ENCODE measurements at regions not wholly inside any gene's neighbourhood (a gene's known extent, or its start where the extent isn't known, plus 50 kb on each side); places are given as distances from the start of the nearest gene placed in this dataset.
A peak's percentile ranks its signal among the peaks of the same experiment; 100 is the strongest.

DNA sequence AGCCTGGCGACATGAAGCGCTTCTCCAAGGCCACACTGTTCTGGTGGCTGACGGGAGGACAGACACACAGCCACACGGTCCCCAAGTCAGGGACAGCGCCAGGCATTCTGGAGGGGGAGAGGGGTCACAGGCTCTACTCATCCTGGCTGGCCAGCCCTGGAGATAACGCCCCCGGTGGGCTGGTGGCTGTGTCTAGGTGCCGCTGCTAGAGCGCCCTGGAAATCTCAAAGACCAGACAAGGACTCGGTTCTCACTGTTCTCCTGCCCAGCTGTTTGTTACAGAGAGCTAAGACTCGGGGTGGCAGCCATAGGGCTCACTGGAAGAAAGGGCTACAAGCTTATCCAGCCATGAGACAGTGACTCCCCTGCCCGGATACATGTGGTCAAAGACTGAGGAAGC lies 72.0 kb downstream of the KCNF1 start:
- ATAC-seq (no peak), DNase-seq (ENCODE audit: low spot score) (no peak)
- intact Hi-C loops (cut with DNase I), result no loop called here

DNA sequence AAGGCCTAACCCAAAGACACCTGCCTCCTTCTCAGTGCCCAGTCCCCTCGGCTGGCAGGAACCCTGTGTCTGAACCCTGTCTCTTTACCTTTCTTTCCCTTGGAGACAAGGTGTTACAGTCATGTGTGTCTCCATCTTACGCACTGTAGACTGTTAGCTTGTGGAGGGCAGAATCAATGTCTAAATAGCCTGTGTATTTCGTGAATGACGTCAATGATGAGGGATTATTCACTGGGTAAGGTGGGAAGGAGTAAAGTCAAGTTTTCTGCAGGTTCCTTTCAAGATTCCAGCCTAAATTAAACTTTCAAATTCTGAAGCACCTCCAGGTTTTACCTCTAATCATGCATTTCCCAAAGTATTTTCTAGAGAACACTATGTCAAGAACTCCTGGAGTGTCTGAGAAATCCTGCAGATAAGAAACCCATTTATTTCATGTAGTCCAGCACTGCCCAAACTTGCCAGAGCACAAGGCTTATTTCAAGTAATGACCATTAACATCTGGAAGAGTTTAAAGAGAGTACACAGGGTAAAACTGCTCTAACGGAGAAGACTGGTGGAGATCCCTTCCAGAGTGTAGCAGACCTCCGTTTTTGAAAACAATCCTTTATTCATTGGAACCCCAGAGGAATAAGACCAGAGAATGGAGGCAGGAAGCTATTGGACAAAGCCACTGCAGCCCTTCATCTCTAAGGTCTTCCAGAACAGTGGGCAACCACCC lies 72.8 kb downstream of the KCNF1 start:
- intact Hi-C loops (cut with DNase I), result no loop called here
- no peak for DNase-seq (ENCODE audit: low spot score)
- ATAC-seq, result peak; percentile 90

DNA sequence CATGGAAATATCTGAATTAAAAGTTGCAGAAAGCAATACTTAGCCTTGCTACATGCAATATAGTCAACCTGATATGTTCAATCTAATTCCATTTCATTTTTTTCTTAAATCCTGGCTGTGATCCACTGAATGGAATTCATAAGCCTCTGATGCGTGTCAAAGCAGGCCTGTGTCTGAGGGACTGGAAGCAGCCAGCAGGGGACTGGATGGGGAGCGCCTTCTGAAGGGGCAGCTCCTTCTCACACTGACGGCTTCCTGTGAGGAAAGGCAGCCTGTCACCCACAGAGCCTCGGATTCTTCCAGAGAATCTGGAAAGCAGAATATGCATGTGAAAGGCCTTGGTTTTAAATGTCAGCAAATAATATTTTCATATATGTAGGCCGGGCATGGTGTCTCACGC lies 73.5 kb downstream of the KCNF1 start:
- intact Hi-C loops (cut with DNase I), result no loop called here
- ATAC-seq (peak; percentile 52), DNase-seq (ENCODE audit: low spot score) (peak; percentile 41)

DNA sequence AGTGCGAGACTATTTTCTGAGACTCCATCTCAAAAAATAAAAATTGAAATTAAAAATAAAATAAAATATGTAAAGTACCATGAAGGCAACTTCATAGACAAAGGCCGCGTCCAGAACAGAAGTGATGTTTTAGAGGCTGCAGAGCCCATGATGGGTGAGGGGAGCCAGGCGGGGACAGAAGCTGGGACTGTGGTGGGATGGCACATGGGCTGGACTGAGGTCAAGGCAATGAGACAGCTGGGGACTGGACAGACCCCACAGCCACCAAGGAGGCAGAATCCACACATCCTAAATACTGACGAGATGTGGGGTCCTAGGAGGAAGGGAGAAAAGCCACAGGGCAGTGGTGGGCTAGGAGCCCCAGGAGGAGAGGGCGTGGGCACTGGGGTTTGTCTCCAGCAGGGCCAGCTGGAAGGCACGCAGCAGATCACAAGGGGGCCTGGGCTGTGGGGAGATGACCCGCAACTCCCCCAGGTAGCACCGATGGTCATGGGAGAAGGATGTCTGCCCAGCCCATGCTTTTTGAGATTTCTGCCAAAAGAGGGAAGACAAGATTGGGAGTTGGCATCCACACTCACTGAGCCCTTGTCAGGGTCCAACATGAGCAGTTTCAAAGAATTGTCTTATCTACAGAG lies 74.3 kb downstream of the KCNF1 start:
- intact Hi-C loops (cut with DNase I), result no loop called here
- DNase-seq (ENCODE audit: low spot score) (peak; percentile 39), ATAC-seq (no peak)

DNA sequence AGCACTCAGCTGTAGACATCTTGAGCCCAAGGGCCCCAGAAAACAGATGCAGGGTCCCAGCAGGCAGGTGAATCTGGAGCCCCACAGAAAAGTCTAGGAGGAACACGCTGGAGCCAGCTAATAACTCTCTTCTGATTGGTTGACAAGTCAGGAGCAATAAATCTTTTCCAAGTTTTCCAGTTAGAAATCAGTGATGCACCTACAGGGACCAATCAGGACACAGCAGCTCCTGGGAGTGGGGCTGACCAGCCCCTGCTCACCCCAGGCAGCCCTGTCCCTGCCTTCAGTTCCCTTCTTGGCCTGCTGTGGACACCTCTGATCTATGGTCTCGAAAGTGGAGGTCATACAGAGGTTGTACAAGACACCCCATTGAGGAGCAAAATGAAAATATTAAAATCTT lies 75.7 kb downstream of the KCNF1 start:
- ATAC-seq, result no peak

DNA sequence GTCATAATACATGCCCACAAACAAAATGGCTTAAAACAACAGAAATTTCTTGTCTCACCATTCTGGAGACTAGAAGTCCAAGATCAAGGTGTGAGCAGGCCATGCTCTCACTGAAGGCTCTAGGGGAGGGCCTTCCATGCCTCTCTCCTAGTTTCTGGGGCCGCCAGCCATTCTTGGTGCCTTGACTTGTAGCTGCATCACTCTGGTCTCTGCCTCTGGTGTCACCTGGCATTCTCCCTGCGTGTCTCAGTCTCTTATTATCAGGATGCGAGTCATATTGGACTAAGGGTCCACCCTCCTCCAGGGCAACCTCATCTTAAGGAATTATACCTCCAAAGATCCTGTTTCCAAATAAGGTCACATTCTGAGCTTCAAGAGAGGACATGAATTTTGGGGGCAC lies 76.1 kb downstream of the KCNF1 start:
- ATAC-seq, result no peak
- peak; percentile 30 for DNase-seq (ENCODE audit: low spot score)
- intact Hi-C loops (cut with DNase I), result no loop called here

More for the DNA sequence above, 75.7 kb downstream of the KCNF1 start:
- peak; percentile 5 for DNase-seq (ENCODE audit: low spot score)
- intact Hi-C loops (cut with DNase I), result no loop called here

DNA sequence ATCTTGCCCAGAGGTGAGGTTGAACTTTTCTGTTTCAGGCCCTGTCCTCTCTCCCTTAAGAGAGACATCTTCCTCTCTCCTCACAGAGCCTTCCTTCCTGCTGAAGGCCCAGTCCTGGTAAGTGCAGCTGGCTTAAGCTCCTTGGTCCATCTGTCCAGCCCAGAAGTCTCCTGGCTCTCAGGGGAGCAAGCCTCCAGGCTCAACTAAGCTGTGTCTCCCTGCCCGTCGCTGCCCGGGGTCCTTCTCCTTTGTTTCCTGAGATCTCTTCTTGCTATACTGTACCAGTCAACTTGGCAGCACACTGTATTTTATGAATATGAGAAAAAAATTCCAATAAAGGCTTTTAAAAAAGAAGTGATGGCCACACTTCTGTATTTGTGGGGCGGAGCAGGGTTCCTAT lies 77.4 kb downstream of the KCNF1 start:
- DNase-seq (ENCODE audit: low spot score) (peak; percentile 28), ATAC-seq (no peak)
- intact Hi-C loops (cut with DNase I), result no loop called here

DNA sequence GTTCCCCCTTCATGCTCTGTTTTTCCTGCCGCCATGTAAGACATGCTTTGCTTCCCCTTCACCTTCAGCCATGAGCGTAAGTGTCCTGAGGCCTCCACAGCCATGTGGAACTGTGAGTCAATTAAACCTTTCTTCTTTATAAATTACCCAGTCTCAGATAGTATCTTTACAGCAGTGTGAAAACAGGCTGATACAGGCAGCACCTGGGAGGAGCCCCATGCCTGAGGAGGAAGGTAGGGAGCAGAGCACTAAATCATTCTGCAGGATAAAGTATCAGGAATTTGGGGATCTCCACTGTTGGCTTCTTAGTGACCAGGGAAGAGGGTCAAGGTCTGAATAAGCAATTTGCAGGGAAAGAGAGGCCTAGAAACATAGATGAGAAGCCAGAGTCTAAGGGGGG lies 78.0 kb downstream of the KCNF1 start:
- intact Hi-C loops (cut with DNase I), result no loop called here
- ATAC-seq (no peak), DNase-seq (ENCODE audit: low spot score) (no peak)

DNA sequence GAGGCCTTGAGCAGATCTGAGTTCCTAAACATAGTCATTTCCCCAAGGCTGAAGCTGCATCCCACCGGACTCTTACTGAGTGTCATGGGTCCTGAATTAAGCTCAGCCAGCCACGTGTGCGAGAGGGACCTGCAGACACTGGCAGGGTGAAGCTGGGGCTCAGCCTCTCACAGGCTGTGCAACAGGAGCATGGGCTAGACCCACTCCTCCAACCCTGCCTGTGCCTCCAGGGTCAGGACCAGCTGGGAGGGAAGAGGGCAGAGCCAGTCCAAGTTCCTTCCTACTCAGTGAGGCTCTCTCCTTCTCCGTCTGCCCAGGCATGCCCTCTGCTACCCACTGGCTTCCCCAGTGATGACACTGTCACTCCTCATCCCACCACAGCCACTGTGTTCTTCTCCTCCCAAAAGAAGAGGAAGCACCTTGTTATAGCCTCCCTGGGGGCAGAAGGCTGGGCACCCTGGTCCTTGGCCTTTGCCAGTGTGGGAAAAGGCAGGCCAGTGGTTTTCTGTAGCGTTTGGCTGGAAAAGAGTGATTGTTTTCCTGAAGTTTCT lies 78.9 kb downstream of the KCNF1 start:
- intact Hi-C loops (cut with DNase I), result no loop called here
- no peak for DNase-seq (ENCODE audit: low spot score)
- ATAC-seq, result no peak

DNA sequence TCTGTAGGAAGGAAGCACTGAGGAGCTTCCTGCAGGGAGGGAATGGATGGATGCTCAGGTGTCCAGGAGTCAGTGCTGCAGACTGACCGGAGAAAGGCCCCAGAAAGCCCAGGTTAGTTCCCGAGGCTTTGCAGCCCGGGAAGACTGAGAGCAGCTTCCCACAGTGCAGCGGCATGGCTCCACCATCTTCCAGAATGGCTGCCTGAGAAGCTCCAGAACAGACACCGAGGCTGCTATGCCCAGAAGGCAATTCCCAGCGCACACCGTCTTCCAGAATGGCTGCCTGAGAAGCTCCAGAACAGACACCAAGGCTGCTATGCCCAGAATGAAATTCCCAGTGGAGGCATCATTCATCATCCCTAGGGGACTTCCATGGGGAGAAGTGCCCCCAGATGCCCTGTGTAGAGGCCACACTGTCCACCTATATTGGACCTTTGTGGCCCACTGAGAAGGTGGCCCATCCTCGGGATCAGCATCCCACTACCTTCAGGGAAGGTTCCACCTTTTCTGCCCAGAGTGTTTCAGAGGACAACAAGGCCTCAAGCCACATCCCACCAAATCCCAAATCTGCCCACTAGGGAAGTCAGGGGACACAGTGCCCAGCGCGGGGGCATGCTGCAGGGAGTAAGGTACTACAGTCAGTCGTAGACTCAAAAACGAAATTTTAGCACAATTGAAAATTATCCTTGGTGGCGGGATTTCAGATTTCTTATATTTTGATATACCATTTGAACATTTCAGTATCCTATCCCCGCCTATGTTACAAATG lies 80.5 kb downstream of the KCNF1 start:
- no peak for DNase-seq (ENCODE audit: low spot score)
- intact Hi-C loops (cut with DNase I), result no loop called here
- no peak for ATAC-seq

DNA sequence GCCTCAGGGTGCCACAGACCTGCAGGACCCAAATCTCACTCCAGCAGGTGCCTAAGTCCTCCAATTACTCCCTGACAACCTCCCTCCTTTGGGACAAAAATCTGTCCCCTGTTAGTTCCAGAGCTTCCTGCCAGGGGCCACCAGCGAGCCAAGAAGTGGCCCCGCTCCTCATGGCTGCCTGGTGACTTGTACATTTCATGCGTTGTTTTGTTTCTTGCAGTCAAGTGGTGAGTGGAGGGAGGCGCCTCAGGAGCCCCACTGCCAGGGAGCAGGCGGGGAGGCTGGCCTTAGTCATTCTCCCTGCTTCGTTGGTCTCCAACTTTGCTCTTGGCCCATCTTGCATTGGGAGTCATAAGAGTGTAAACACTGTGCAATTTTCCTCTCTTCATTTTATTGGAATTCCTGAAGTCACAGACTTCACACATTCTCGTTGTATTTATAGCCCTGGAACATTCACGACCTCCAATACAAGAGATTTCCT lies 81.3 kb downstream of the KCNF1 start:
- ATAC-seq (no peak), DNase-seq (ENCODE audit: low spot score) (no peak)
- intact Hi-C loops (cut with DNase I), result no loop called here

DNA sequence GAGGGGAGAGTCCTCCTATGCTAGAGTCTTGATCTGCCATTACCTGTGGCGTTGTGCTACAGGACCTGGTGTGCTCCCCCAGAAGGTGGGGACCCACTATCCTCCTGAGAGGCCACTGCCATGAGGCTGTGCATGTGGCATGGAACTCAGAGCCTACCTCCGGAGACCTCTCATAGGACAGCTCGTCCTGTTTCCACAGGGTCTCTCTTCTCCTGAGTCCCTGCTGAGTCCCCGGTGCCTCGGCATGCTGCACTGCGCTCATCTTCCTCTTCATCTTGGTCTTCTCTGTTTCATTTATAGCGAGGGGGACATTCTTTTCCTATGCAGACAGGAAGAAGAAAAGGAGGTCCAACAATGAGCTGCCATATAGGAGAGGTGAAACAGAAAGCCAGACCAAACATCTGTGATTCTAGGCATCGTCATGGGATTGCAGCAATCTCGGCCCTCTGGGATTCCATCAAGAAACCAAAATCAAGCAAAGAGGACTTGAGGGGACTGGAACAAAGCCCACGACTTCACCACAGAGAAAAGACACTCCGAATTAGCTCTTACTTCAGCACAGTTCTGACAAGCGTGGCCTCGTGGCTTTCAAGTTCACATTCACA lies 83.7 kb downstream of the KCNF1 start:
- no peak for DNase-seq (ENCODE audit: low spot score)
- no peak for ATAC-seq
- intact Hi-C loops (cut with DNase I), result no loop called here

DNA sequence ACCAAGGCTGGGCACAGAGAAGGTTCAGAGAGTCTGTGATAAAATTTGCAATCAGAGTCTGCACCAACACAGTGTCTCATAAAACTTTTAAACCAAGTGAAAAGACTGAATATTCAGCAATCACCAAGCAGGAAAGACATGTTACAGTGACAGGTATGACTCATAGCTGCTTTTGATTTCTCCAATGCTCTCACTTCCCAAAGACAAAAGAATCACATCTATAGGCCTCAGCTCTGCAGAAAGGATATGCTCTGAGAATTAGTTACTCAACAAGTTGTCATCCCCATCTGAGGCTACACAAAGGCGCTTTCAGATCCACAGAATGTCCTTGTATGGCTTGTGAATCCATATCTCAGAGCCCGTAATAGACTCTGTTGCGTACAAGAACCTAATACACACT lies 92.5 kb downstream of the KCNF1 start:
- intact Hi-C loops (cut with DNase I), result no loop called here
- DNase-seq (ENCODE audit: low spot score) (no peak), ATAC-seq (no peak)

DNA sequence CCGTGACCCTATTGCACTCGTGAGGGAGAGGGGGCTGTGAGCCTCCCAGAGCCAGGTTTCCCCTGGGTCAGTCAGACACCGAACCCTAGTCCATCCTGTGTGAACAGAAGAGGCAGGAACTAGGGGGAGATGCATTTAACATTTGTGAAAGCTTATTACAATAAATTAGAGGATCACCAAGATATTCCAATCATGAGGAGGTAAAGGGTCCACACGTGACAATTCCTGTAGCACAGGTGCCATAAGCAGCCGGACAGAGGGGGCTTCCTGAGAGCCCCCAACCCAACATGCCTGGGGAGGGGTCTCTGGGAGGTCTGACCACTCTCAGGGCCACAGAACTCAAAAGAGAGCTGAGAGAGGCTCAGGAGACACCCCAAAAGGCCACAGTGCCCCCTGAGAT lies 93.3 kb downstream of the KCNF1 start:
- no peak for ATAC-seq
- intact Hi-C loops (cut with DNase I), result no loop called here
- DNase-seq (ENCODE audit: low spot score), result no peak

DNA sequence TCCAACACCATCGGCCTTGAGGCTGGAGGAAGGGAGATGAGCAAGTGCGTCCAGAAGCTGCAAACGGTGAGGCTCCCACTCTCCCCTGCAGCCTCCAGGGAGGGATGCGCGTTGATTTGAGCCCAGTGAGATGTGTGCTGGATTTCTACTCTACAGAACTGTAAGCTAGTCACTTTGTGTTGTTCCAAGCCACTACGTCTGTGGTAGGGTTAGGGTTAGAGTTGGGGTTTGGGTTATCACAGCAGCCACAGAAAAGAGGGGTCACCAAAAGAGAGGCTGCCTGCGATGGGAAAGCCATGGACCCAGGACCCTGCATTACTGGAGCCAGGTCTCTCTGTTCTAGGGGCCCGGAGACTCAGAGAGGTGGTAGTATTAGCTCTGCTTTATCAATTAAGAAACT lies 94.5 kb downstream of the KCNF1 start:
- intact Hi-C loops (cut with DNase I), result no loop called here
- no peak for ATAC-seq
- no peak for DNase-seq (ENCODE audit: low spot score)

DNA sequence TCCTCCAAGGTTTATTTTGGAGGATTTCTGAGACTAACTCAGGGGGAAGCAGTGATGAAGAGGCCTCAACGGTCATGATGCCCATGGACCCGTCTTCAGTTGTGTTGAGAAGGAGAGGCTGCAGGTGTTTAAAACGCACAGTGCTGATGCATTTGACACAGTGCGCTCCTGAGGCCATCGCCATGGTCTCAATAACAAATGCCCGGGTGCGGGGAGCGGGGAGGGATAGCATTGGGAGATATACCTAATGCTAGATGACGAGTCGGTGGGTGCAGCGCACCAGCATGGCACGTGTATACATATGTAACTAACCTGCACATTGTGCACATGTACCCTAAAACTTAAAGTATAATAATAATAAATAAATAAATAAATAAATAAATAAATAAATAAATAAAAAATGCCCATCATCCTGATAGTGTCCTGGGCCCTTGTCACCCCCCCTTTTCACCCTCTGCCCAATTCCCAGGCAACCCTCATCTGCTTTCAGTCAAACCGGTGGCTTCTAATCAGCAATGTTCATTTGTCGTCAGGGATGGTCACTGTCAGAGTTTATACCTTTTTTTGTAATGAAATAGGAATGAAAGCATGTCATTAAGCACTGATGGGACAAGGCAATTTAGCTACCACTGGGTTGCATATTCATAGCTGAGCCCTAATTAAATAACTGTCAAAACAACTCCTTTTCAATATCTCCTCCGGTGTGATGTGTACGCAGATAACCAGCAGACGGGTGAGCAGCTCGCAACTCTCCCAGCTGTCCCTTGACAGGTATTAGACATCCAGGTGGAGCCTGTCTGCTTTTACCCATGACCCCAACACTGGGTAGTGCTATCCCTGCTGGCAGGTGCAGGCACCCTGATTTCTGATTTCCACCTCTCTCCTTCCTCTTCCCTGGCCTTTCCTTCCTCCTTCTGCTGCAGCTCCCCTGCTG lies 95.9 kb downstream of the KCNF1 start:
- intact Hi-C loops (cut with DNase I), result no loop called here
- DNase-seq (ENCODE audit: low spot score) (no peak), ATAC-seq (no peak)

DNA sequence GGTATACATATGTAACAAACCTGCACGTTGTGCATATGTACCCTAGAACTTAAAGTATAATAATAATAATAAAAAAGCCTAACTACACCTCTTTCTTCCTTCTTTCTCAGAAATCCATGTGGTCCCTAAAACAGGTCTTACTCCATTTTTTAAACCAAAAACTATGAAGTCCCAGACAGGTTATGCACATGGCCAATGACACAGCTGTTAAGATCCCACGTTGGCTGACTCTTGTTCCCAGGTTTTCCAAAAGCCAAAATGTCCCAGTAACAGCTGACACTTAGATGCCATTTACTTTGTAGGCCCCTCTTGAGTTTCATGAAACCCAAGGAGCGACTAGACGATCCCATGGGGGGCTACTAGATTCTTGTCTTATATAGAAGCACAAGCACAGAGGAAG lies 97.0 kb downstream of the KCNF1 start:
- DNase-seq (ENCODE audit: low spot score), result no peak
- no peak for ATAC-seq
- intact Hi-C loops (cut with DNase I), result no loop called here

DNA sequence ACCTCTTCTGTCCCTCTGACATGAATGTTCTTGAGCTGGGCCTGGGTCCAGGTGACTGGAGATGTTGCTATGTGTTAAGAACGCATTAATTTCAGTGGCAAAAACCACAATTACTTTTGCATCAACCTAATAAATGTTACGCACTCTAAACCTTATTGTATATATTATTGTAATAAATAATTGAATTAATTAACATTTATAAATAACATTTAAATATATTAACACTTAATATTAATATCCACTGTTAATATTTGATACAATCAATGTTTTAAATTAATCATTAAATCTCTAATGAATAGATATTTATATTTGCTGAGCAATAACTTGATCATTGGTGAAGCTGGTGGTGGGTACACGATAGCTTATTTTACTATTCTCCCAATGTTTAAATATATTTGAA lies 97.4 kb downstream of the KCNF1 start:
- intact Hi-C loops (cut with DNase I), result no loop called here
- ATAC-seq, result no peak
- no peak for DNase-seq (ENCODE audit: low spot score)

DNA sequence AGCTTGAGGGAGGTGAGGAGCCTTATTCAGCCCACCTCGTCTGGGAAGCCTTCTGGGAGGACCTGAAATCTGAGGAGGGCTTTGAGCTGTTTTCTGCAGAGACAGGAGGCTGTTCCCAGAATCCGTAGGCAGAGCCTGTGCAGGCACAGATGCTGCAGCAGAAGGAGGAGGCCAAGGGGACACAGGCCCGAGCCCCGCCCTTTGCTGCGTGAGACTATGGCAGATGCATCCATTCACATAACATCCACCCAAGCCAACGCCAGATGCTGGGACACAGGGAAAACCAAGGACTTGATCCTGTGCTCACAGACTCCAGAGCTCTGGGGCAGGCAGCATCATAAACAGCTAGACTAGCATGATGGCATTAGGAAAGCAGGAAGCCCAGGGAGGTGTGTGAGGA lies 98.2 kb downstream of the KCNF1 start:
- ATAC-seq (no peak), DNase-seq (ENCODE audit: low spot score) (no peak)
- intact Hi-C loops (cut with DNase I), result no loop called here

Data from sciatic nerve (tissue), 2 donors.